ENCODE measurements at regions not wholly inside any gene's neighbourhood (a gene's known extent, or its start where the extent isn't known, plus 50 kb on each side); places are given as distances from the start of the nearest gene placed in this dataset.

DNA sequence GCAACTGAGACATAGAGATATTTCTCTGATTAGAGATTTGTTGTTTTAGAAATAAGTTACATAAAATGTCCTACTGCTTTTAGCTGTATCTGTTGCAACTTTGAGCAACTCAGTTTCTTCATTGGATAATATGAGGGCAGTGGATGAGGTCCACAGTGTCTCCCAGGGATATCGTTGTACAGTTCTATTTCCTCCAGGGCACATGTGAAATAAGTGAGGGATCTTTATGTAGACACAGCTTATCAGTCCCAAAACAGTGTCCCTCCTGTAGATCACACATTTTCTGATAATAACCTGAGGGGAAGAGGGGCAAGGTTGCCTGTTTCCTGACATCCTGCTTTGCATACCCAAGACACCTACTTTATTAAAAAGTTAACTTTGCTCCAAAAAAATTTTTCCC is 1231.2 kb upstream of the ZEB2 start:
- no peak overlapping the region for H2BK5ac ChIP-seq (ENCODE audit: insufficient read length, low read length)
- H3K4me3 Mint-ChIP-seq: no peak overlapping the region
- WGBS (ENCODE audit: extremely low coverage, insufficient read length, low lambda C conversion rate): no CpG with 5 or more reads among the region's 1 CpG
- H3K4me1 ChIP-seq (ENCODE audit: insufficient read depth, low read length): peaks cover 5% of the 10 kb centered on the region; the same call in 1 of the 2 replicates
- no peak overlapping the region for H4K5ac ChIP-seq (ENCODE audit: insufficient read length, low read depth, low read length)
- H4K20me1 ChIP-seq (ENCODE audit: control insufficient read depth, insufficient read depth, insufficient read length): no peaks in the 10 kb centered on the region
- H3K27ac Mint-ChIP-seq: no peak overlapping the region; a peak in 1 of 7 replicates
- no peak overlapping the region for H3K9ac ChIP-seq (ENCODE audit: extremely low read depth, insufficient read length, low read length)
- DNase-seq: no peak
- no peaks in the 10 kb centered on the region for H3K9me3 ChIP-seq (ENCODE audit: control insufficient read depth, low read depth, low read length)
- H3K27ac ChIP-seq (ENCODE audit: insufficient read length, low read depth, low read length): no peak overlapping the region
- no peak overlapping the region for H3K56ac ChIP-seq (ENCODE audit: insufficient read length, low read depth, low read length)
- H3K79me2 ChIP-seq (ENCODE audit: insufficient read depth, low read length): no peaks in the 10 kb centered on the region
- no peaks in the 10 kb centered on the region for H3K36me3 Mint-ChIP-seq (ENCODE audit: insufficient read depth in 1 of 3, low read depth in 3 of 3)
- no peak overlapping the region for H3K23ac ChIP-seq (ENCODE audit: insufficient read length, low read depth, low read length)
- no peak overlapping the region for H3K4me2 ChIP-seq (ENCODE audit: insufficient read depth, insufficient read length, low read length)
- H3K18ac ChIP-seq (ENCODE audit: insufficient read length, low read depth, low read length): no peak overlapping the region
- H2AK5ac ChIP-seq (ENCODE audit: insufficient read length, low read length): no peak overlapping the region
- H3K4me1 Mint-ChIP-seq: peaks cover 15 to 17% of the 10 kb centered on the region in 2 experiments
- no peak overlapping the region for H2BK120ac ChIP-seq (ENCODE audit: low read depth, low read length, poor library complexity, severe bottlenecking)
- no peak overlapping the region for H3T11ph ChIP-seq (ENCODE audit: low read length)
- no peaks in the 10 kb centered on the region for H3K27me3 Mint-ChIP-seq (ENCODE audit: low read depth)
- H4K8ac ChIP-seq (replicated peaks; ENCODE audit: insufficient read length, low read depth, low read length): no peak overlapping the region
- no peak overlapping the region for H2AFZ ChIP-seq (ENCODE audit: low read length)
- H3K14ac ChIP-seq (ENCODE audit: insufficient read depth, low read length): no peak overlapping the region
- H3K23me2 ChIP-seq (ENCODE audit: insufficient read length, low read depth, low read length, poor library complexity, severe bottlenecking): no peaks in the 10 kb centered on the region
- H4K91ac ChIP-seq (ENCODE audit: insufficient read length, low read depth, low read length): no peak overlapping the region
- no peak overlapping the region for H2BK12ac ChIP-seq (ENCODE audit: insufficient read length, low read depth, low read length)
- no peak for TF ChIP-seq CTCF (conservative IDR thresholded peaks at IDR 0.05)
- H3K4ac ChIP-seq (ENCODE audit: low read depth, low read length): no peak overlapping the region
- H2BK15ac ChIP-seq (ENCODE audit: low read depth, low read length): no peak overlapping the region
- H2BK20ac ChIP-seq (ENCODE audit: low read depth, low read length, poor library complexity, severe bottlenecking): no peak overlapping the region
- H3K79me1 ChIP-seq (ENCODE audit: insufficient read depth, low read depth, low read length, poor library complexity, severe bottlenecking): no peaks in the 10 kb centered on the region
- no peaks in the 10 kb centered on the region for H3K9me3 Mint-ChIP-seq
- H3K27me3 ChIP-seq (ENCODE audit: insufficient read depth, low read length): no peaks in the 10 kb centered on the region
